SK-N-SH (cell line): ENCODE measurements at regions not wholly inside any gene's neighbourhood (a gene's known extent, or its start where the extent isn't known, plus 50 kb on each side); places are given as distances from the start of the nearest gene placed in this dataset.

ENCODE experiments used
- CTCF ChIA-PET: fragments of 300-600, 350-600 bp; formaldehyde crosslinking; extraction: SDS; loops from one replicate; lab custom pipeline; 2021; lab: Yijun Ruan, JAX
- POLR2A ChIA-PET: fragments of 350-600 bp; sonication (Branson Sonifier 250); formaldehyde crosslinking; extraction: SDS; loops from one replicate; lab custom pipeline; 2020; ENCODE audit warnings: antibody characterized with exemption, inconsistent platforms; lab: Yijun Ruan, JAX
- DNase-seq: peaks from one replicate; pipeline ENCODE4 v3.0.0; 2012
- H2AFZ ChIP-seq: fragments of 200-600 bp; sonication (generic); 2 replicates; pipeline ENCODE4 v1.8.1; 2016; ENCODE audit warnings: antibody characterized with exemption, mild to moderate bottlenecking, low read depth
- H3F3A ChIP-seq: fragments of 200-600 bp; sonication (generic); replicated peaks from 2 replicates; pipeline ENCODE3; 2016; ENCODE audit warnings: antibody characterized with exemption, mild to moderate bottlenecking; ENCODE audit not compliant: insufficient read depth
- H3K27ac ChIP-seq, 2 experiments: fragments of 200-500 bp in 1 of 2; fragments of 200-600 bp in 1 of 2; sonication (Bioruptor generic) in 1 of 2; sonication (generic), shearing (Covaris generic) in 1 of 2; 2 replicates each; pipeline versions ENCODE4 v1.5.1 to v1.6.1; 2014 to 2016; ENCODE audit warnings: low read depth in 2 of 2, inconsistent platforms in 1 of 2, low read length in 1 of 2, mild to moderate bottlenecking in 1 of 2, mixed read lengths in 1 of 2
- H3K27me3 ChIP-seq: fragments of 200-600 bp; sonication (generic), shearing (Covaris generic); 2 replicates; pipeline ENCODE4 v1.6.1; 2016; ENCODE audit warnings: mixed run types; ENCODE audit not compliant: insufficient read depth
- H3K36me3 ChIP-seq, 2 experiments: fragments of 200-500 bp in 1 of 2; fragments of 200-600 bp in 1 of 2; sonication (Bioruptor generic) in 1 of 2; sonication (generic) in 1 of 2; replicated peaks in 1 of 2; 2 replicates each; pipeline versions ENCODE3 to v1.5.1; 2014 to 2016; ENCODE audit warnings: low read length in 1 of 2, mild to moderate bottlenecking in 1 of 2; ENCODE audit not compliant: insufficient read depth in 2 of 2, control insufficient read depth in 1 of 2
- H3K4me1 ChIP-seq, 2 experiments: fragments of 200-500 bp in 1 of 2; fragments of 200-600 bp in 1 of 2; sonication (Bioruptor generic) in 1 of 2; sonication (generic), shearing (Covaris generic) in 1 of 2; 2 replicates each; pipeline versions ENCODE4 v1.5.1 to v1.6.1; 2014 to 2016; ENCODE audit warnings: low read depth in 1 of 2, low read length in 1 of 2, mixed run types in 1 of 2; ENCODE audit not compliant: insufficient read depth in 2 of 2, control insufficient read depth in 1 of 2
- H3K4me2 ChIP-seq: fragments of 200-600 bp; sonication (generic), shearing (Covaris generic); 2 replicates; pipeline ENCODE4 v1.6.1; 2017; ENCODE audit warnings: mixed run types
- H3K4me3 ChIP-seq, 2 experiments: fragments of 200-500 bp in 1 of 2; fragments of 200-600 bp in 1 of 2; sonication (Bioruptor generic) in 1 of 2; sonication (generic), shearing (Covaris generic) in 1 of 2; 2 replicates each; pipeline versions ENCODE4 v1.5.1 to v1.8.1; 2014 to 2016; ENCODE audit warnings: low read depth in 2 of 2, inconsistent platforms in 1 of 2, low read length in 1 of 2, mild to moderate bottlenecking in 1 of 2, mixed read lengths in 1 of 2, moderate library complexity in 1 of 2
- H3K79me2 ChIP-seq: fragments of 200-600 bp; sonication (generic); 2 replicates; pipeline ENCODE4 v1.8.1; 2017; ENCODE audit warnings: mild to moderate bottlenecking; ENCODE audit not compliant: insufficient read depth
- H3K9ac ChIP-seq: fragments of 200-600 bp; sonication (generic); 2 replicates; pipeline ENCODE4 v1.6.1; 2017; ENCODE audit warnings: mixed run types
- H3K9me2 ChIP-seq: fragments of 200-600 bp; sonication (generic); 2 replicates; pipeline ENCODE4 v1.6.1; 2017; ENCODE audit warnings: mixed run types
- H3K9me3 ChIP-seq: fragments of 200-600 bp; sonication (generic); 2 replicates; pipeline ENCODE4 v1.6.1; 2017; ENCODE audit warnings: mixed run types, mild to moderate bottlenecking, moderate library complexity
- H4K20me1 ChIP-seq: fragments of 200-600 bp; sonication (generic); 2 replicates; pipeline ENCODE4 v1.6.1; 2017; ENCODE audit warnings: mild to moderate bottlenecking, mixed run types; ENCODE audit not compliant: insufficient read depth
- EP300 ChIP-seq, 2 experiments: IDR thresholded peaks; 2 replicates each; pipeline versions ENCODE4 v1.4.0 to v1.6.1; 2012; ENCODE audit warnings: borderline replicate concordance in 1 of 2, low read depth in 1 of 2, low read length in 1 of 2
- FOSL2 ChIP-seq: IDR thresholded peaks from 2 replicates; pipeline ENCODE4 v1.4.0; 2012; ENCODE audit warnings: low read depth, mild to moderate bottlenecking, moderate library complexity, borderline replicate concordance
- JUND ChIP-seq: IDR thresholded peaks from 2 replicates; pipeline ENCODE4 v1.4.0; 2012
- MEF2A ChIP-seq: IDR thresholded peaks from 2 replicates; pipeline ENCODE4 v1.4.0; 2012; ENCODE audit warnings: low read depth, borderline replicate concordance
- MXI1 ChIP-seq: IDR thresholded peaks from 2 replicates; pipeline ENCODE4 v1.6.1; 2012; ENCODE audit warnings: mild to moderate bottlenecking, low read depth, low read length, improper control_type of control experiment
- NFIC ChIP-seq: IDR thresholded peaks from 2 replicates; pipeline ENCODE4 v1.4.0; 2012; ENCODE audit warnings: borderline replicate concordance
- PBX3 ChIP-seq: IDR thresholded peaks from 2 replicates; pipeline ENCODE4; 2012
- POLR2AphosphoS5 ChIP-seq: IDR thresholded peaks from 2 replicates; pipeline ENCODE4 v1.6.1; 2012; ENCODE audit warnings: low read depth, low read length
- RCOR1 ChIP-seq: fragments of 150-350 bp; IDR thresholded peaks from 2 replicates; pipeline ENCODE4 v1.6.1; 2017; ENCODE audit warnings: antibody characterized with exemption, low read length
- REST ChIP-seq: IDR thresholded peaks from 2 replicates; pipeline ENCODE4 v1.6.1; 2012; ENCODE audit warnings: mild to moderate bottlenecking, low read depth, low read length, moderate library complexity
- TCF12 ChIP-seq: IDR thresholded peaks from 2 replicates; pipeline ENCODE4 v1.4.0; 2012
- WGBS: methylation state at CpG from one replicate; pipeline ENCODE4 v1.1.6; 2017; ENCODE audit warnings: low lambda C conversion rate; 5-methylcytosine and 5-hydroxymethylcytosine counted together

- Histone ChIP-seq H3K36me3 (no peaks in the 10 kb centered on the region), H2AFZ (peak overlapping the region; percentile 53; the same call in 1 of the 2 replicates), H4K20me1 (no peaks in the 10 kb centered on the region), H3K9ac (no peak overlapping the region), H3K27me3 (no peaks in the 10 kb centered on the region), H3K79me2 (no peaks in the 10 kb centered on the region), H3K9me2 (no peaks in the 10 kb centered on the region), H3F3A (peaks cover 17% of the 10 kb centered on the region), H3K9me3 (no peaks in the 10 kb centered on the region), H3K27ac (peak overlapping the region; percentile 23 to 78; a peak in 3 of 4 replicates), H3K4me3 (no peak overlapping the region), H3K4me1 (peaks cover 14 to 16% of the 10 kb centered on the region in 2 experiments), H3K4me2 (peak overlapping the region; percentile 53; the same call in 1 of the 2 replicates)
- DNase-seq: no peak
- ChIA-PET POLR2A (no interaction called here), CTCF (no interaction called here)
- no peak for TF ChIP-seq MEF2A
- TF ChIP-seq JUND: peak; percentile 50
- TF ChIP-seq REST: no peak
- TF ChIP-seq PBX3: peak; percentile 16; the same call in 1 of the 2 replicates
- TF ChIP-seq EP300 (IDR thresholded peaks at IDR 0.05; ENCODE audit: borderline replicate concordance in 1 of 2, low read depth in 1 of 2, low read length in 1 of 2): peak in 1 of 2 experiments; percentile 42; a peak in 1 of 4 replicates
- peak; percentile 51 for TF ChIP-seq TCF12
- peak; percentile 12; the same call in 1 of the 2 replicates for TF ChIP-seq FOSL2
Observed at GRCh38 chr13:34412295-34412694, 529.8 kb upstream of the NBEA start.

GRCh38 chr13:34412817-34413375, 529.2 kb upstream of the NBEA start:
- WGBS: 70% methylated on average over 2 of the region's 2 CpGs
- no peak overlapping the region; the same call in 1 of the 2 replicates for H3K9ac ChIP-seq
- no peak for DNase-seq
- H2AFZ ChIP-seq: peak overlapping the region; percentile 53
- no peaks in the 10 kb centered on the region for H4K20me1 ChIP-seq
- peaks cover 17% of the 10 kb centered on the region for H3F3A ChIP-seq
- peak overlapping the region in 1 of 2 experiments; percentile 78; a peak in 2 of 4 replicates for H3K27ac ChIP-seq
- no peaks in the 10 kb centered on the region for H3K9me3 ChIP-seq
- H3K79me2 ChIP-seq: no peaks in the 10 kb centered on the region
- no peaks in the 10 kb centered on the region for H3K27me3 ChIP-seq
- ChIA-PET CTCF (no interaction called here), POLR2A (no interaction called here)
- TF ChIP-seq POLR2AphosphoS5 (no peak), EP300 (IDR thresholded peaks at IDR 0.05; ENCODE audit: borderline replicate concordance in 1 of 2, low read depth in 1 of 2, low read length in 1 of 2) (peak in 1 of 2 experiments; percentile 14; a peak in 1 of 4 replicates), FOSL2 (peak; percentile 44; the same call in 1 of the 2 replicates), TCF12 (peak; percentile 46; the same call in 1 of the 2 replicates), RCOR1 (no peak), NFIC (no peak), MXI1 (no peak)
- H3K4me3 ChIP-seq: no peak overlapping the region
- H3K9me2 ChIP-seq: no peaks in the 10 kb centered on the region
- H3K4me1 ChIP-seq: peaks cover 14 to 16% of the 10 kb centered on the region in 2 experiments
- no peaks in the 10 kb centered on the region for H3K36me3 ChIP-seq
- H3K4me2 ChIP-seq: peak overlapping the region; percentile 53
